GM23338 (cell line): ENCODE measurements at regions not wholly inside any gene's neighbourhood (a gene's known extent, or its start where the extent isn't known, plus 50 kb on each side); places are given as distances from the start of the nearest gene placed in this dataset.

Experiments
- ATAC-seq: fragments of 200-7000 bp; cut with Tn5 transposase; 3 replicates; pipeline ENCODE4 v1.9.1; 2020
- DNase-seq: peaks from one replicate; pipeline ENCODE4 v3.0.0-alpha.2; 2015; ENCODE audit warnings: low spot score
- H2AFZ ChIP-seq: fragments of 200-600 bp; sonication (generic); 2 replicates; pipeline ENCODE4 v1.8.0; 2016; ENCODE audit warnings: antibody characterized with exemption, mild to moderate bottlenecking, moderate library complexity
- H3F3A ChIP-seq: fragments of 200-600 bp; sonication (generic); replicated peaks from 2 replicates; pipeline ENCODE4 v1.8.0; 2017; ENCODE audit warnings: antibody characterized with exemption, mixed run types, low read depth
- H3K27ac ChIP-seq: fragments of 200-600 bp; sonication (generic); 2 replicates; pipeline ENCODE4 v1.6.1; 2016; ENCODE audit warnings: low read depth
- H3K27me3 ChIP-seq: fragments of 200-600 bp; sonication (generic); 2 replicates; pipeline ENCODE4 v1.8.0; 2016; ENCODE audit warnings: mild to moderate bottlenecking, mixed run types, moderate library complexity; ENCODE audit not compliant: insufficient read depth
- H3K36me3 ChIP-seq: fragments of 200-600 bp; sonication (generic); 2 replicates; pipeline ENCODE4 v1.8.0; 2016; ENCODE audit warnings: mild to moderate bottlenecking; ENCODE audit not compliant: insufficient read depth
- H3K4me1 ChIP-seq: fragments of 200-600 bp; sonication (generic); 2 replicates; pipeline ENCODE4 v1.8.0; 2016; ENCODE audit warnings: mild to moderate bottlenecking, moderate library complexity; ENCODE audit not compliant: insufficient read depth
- H3K4me2 ChIP-seq: fragments of 200-600 bp; sonication (generic); 2 replicates; pipeline ENCODE4 v1.7.1; 2017; ENCODE audit warnings: mixed run types
- H3K4me3 ChIP-seq: fragments of 200-600 bp; sonication (generic); 2 replicates; pipeline ENCODE4 v1.6.1; 2016; ENCODE audit warnings: mixed run types
- H3K79me2 ChIP-seq: fragments of 200-600 bp; sonication (generic); replicated peaks from 2 replicates; pipeline ENCODE4 v1.8.0; 2017; ENCODE audit warnings: mild to moderate bottlenecking; ENCODE audit not compliant: insufficient read depth
- H3K9me2 ChIP-seq: fragments of 200-600 bp; sonication (generic); 2 replicates; pipeline ENCODE4 v1.8.0; 2017; ENCODE audit not compliant: insufficient read depth
- H4K20me1 ChIP-seq: fragments of 200-600 bp; sonication (generic); replicated peaks from 2 replicates; pipeline ENCODE4 v1.8.0; 2017; ENCODE audit warnings: mild to moderate bottlenecking; ENCODE audit not compliant: insufficient read depth
- H3K27ac Mint-ChIP-seq: 2 replicates; pipeline ENCODE4 v1.8.0; 2020; ENCODE audit warnings: inconsistent platforms, mild to moderate bottlenecking, moderate library complexity, mixed read lengths
- H3K27me3 Mint-ChIP-seq: 3 replicates; pipeline ENCODE4 v1.8.0; 2022; ENCODE audit warnings: low read depth, mild to moderate bottlenecking, moderate library complexity, mixed read lengths, inconsistent platforms; ENCODE audit not compliant: insufficient read depth, poor library complexity
- H3K36me3 Mint-ChIP-seq: 3 replicates; pipeline ENCODE4 v1.8.0; 2021; ENCODE audit warnings: low read depth, mild to moderate bottlenecking, inconsistent platforms, moderate library complexity, mixed read lengths
- H3K4me1 Mint-ChIP-seq: 3 replicates; pipeline ENCODE4 v1.8.0; 2020; ENCODE audit warnings: mild to moderate bottlenecking, inconsistent platforms, mixed read lengths
- H3K4me3 Mint-ChIP-seq: 3 replicates; pipeline ENCODE4 v1.8.0; 2021; ENCODE audit warnings: moderate library complexity, mild to moderate bottlenecking, inconsistent platforms, mixed read lengths
- H3K9me3 Mint-ChIP-seq: 3 replicates; pipeline ENCODE4 v1.8.0; 2020; ENCODE audit warnings: moderate library complexity, mild to moderate bottlenecking, inconsistent platforms, mixed read lengths
- CREB1 ChIP-seq: fragments of 250-450 bp; sonication (Bioruptor Pico); IDR thresholded peaks from 2 replicates; pipeline ENCODE4 v1.5.0; 2020; ENCODE audit warnings: low read depth, mild to moderate bottlenecking, moderate library complexity
- EZH2 ChIP-seq: fragments of 200-600 bp; sonication (generic); IDR thresholded peaks from one replicate; pipeline ENCODE4 v1.8.0; 2017; ENCODE audit warnings: antibody characterized with exemption, mild to moderate bottlenecking, low read depth; ENCODE audit not compliant: unreplicated experiment
- EZH2phosphoT487 ChIP-seq: fragments of 200-600 bp; sonication (generic); IDR thresholded peaks from one replicate; pipeline ENCODE4 v1.8.1; 2018; ENCODE audit warnings: antibody characterized with exemption; ENCODE audit not compliant: unreplicated experiment
- JUNB ChIP-seq: IDR thresholded peaks from one replicate; pipeline ENCODE4 v1.6.1; 2016; ENCODE audit warnings: antibody characterized with exemption; ENCODE audit not compliant: unreplicated experiment
- NANOG ChIP-seq: IDR thresholded peaks from 2 replicates; pipeline ENCODE4 v1.6.1; 2016; ENCODE audit warnings: antibody characterized with exemption, borderline replicate concordance
- POLR2AphosphoS5 ChIP-seq: IDR thresholded peaks from 2 replicates; pipeline ENCODE4 v1.6.1; 2016; ENCODE audit warnings: antibody characterized with exemption, low read depth
- STAT1 ChIP-seq: IDR thresholded peaks from one replicate; pipeline ENCODE4 v1.6.1; 2016; ENCODE audit warnings: antibody characterized with exemption; ENCODE audit not compliant: unreplicated experiment
- ZNF114 ChIP-seq: fragments of 250-450 bp; sonication (Bioruptor Pico); IDR thresholded peaks from 2 replicates; pipeline ENCODE4 v1.5.0; 2020; ENCODE audit warnings: mild to moderate bottlenecking, moderate library complexity
- ZNF331 ChIP-seq: fragments of 250-450 bp; sonication (Bioruptor Pico); IDR thresholded peaks from 2 replicates; pipeline ENCODE4 v1.5.0; 2020; ENCODE audit warnings: low read depth, mild to moderate bottlenecking, moderate library complexity
- TF ChIP-seq, protein P1 (sequence below): IDR thresholded peaks from 2 replicates; pipeline ENCODE4 v1.6.1; 2016; ENCODE audit warnings: antibody characterized with exemption
- TF ChIP-seq, protein P2 (sequence below), 2 experiments: fragments of 200-600 bp in 1 of 2; sonication (generic) in 1 of 2; conservative IDR thresholded peaks; 2 replicates each; pipeline versions ENCODE4 v1.5.1 to v1.6.1; 2016 to 2017; ENCODE audit warnings: antibody characterized with exemption in 2 of 2, low read depth in 2 of 2, mild to moderate bottlenecking in 2 of 2, moderate library complexity in 1 of 2
- TF ChIP-seq, protein P3 (sequence below): IDR thresholded peaks from one replicate; pipeline ENCODE4 v1.6.1; 2018; ENCODE audit warnings: antibody characterized with exemption; ENCODE audit not compliant: unreplicated experiment
- TF ChIP-seq, protein P4 (sequence below): fragments of 250-450 bp; sonication (Bioruptor Pico); IDR thresholded peaks from 2 replicates; pipeline ENCODE4 v1.5.0; 2020; ENCODE audit warnings: mild to moderate bottlenecking, moderate library complexity

DNA sequence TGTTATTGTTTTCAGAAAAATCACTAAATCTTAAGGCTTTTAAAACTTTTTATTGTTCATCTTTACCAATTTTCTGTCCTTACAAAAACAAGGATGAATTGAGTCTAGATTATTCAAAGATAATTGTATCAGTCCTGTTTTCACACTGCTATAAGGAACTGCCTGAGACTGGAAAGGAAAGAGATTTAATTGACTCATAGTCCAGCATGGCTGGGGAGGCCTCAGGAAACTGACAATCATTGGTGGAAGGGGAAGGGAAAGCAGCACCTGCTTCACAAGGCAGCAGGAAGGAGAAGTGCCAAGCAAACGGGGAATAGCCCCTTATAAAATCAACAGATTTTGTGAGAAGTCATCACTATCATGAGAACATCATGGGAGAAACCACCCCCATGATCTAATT, 455.6 kb upstream of the ZP4 start:
- H3K9me3 Mint-ChIP-seq: no peaks in the 10 kb centered on the region
- Histone ChIP-seq H3K4me1 (no peaks in the 10 kb centered on the region), H3F3A (no peaks in the 10 kb centered on the region), H3K9me2 (peaks cover 3% of the 10 kb centered on the region; the same call in 1 of the 2 replicates), H4K20me1 (no peaks in the 10 kb centered on the region), H2AFZ (no peak overlapping the region), H3K36me3 (no peaks in the 10 kb centered on the region), H3K4me2 (no peak overlapping the region), H3K79me2 (no peaks in the 10 kb centered on the region), H3K27ac (no peak overlapping the region), H3K27me3 (no peaks in the 10 kb centered on the region), H3K4me3 (no peak overlapping the region)
- TF ChIP-seq EZH2 (no peak), POLR2AphosphoS5 (no peak), ZNF331 (CRISPR knock-in tag) (no peak), JUNB (no peak), EZH2phosphoT487 (no peak), ZNF114 (CRISPR knock-in tag) (no peak), NANOG (no peak), STAT1 (no peak), CREB1 (CRISPR knock-in tag) (no peak)
- TF ChIP-seq, protein P1, sequence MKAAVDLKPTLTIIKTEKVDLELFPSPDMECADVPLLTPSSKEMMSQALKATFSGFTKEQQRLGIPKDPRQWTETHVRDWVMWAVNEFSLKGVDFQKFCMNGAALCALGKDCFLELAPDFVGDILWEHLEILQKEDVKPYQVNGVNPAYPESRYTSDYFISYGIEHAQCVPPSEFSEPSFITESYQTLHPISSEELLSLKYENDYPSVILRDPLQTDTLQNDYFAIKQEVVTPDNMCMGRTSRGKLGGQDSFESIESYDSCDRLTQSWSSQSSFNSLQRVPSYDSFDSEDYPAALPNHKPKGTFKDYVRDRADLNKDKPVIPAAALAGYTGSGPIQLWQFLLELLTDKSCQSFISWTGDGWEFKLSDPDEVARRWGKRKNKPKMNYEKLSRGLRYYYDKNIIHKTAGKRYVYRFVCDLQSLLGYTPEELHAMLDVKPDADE: no peak
- TF ChIP-seq, protein P2, sequence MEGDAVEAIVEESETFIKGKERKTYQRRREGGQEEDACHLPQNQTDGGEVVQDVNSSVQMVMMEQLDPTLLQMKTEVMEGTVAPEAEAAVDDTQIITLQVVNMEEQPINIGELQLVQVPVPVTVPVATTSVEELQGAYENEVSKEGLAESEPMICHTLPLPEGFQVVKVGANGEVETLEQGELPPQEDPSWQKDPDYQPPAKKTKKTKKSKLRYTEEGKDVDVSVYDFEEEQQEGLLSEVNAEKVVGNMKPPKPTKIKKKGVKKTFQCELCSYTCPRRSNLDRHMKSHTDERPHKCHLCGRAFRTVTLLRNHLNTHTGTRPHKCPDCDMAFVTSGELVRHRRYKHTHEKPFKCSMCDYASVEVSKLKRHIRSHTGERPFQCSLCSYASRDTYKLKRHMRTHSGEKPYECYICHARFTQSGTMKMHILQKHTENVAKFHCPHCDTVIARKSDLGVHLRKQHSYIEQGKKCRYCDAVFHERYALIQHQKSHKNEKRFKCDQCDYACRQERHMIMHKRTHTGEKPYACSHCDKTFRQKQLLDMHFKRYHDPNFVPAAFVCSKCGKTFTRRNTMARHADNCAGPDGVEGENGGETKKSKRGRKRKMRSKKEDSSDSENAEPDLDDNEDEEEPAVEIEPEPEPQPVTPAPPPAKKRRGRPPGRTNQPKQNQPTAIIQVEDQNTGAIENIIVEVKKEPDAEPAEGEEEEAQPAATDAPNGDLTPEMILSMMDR (conservative IDR thresholded peaks at IDR 0.05; ENCODE audit: low read depth in 2 of 2): no peak
- TF ChIP-seq, protein P3, sequence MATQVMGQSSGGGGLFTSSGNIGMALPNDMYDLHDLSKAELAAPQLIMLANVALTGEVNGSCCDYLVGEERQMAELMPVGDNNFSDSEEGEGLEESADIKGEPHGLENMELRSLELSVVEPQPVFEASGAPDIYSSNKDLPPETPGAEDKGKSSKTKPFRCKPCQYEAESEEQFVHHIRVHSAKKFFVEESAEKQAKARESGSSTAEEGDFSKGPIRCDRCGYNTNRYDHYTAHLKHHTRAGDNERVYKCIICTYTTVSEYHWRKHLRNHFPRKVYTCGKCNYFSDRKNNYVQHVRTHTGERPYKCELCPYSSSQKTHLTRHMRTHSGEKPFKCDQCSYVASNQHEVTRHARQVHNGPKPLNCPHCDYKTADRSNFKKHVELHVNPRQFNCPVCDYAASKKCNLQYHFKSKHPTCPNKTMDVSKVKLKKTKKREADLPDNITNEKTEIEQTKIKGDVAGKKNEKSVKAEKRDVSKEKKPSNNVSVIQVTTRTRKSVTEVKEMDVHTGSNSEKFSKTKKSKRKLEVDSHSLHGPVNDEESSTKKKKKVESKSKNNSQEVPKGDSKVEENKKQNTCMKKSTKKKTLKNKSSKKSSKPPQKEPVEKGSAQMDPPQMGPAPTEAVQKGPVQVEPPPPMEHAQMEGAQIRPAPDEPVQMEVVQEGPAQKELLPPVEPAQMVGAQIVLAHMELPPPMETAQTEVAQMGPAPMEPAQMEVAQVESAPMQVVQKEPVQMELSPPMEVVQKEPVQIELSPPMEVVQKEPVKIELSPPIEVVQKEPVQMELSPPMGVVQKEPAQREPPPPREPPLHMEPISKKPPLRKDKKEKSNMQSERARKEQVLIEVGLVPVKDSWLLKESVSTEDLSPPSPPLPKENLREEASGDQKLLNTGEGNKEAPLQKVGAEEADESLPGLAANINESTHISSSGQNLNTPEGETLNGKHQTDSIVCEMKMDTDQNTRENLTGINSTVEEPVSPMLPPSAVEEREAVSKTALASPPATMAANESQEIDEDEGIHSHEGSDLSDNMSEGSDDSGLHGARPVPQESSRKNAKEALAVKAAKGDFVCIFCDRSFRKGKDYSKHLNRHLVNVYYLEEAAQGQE: no peak
- TF ChIP-seq, protein P4, sequence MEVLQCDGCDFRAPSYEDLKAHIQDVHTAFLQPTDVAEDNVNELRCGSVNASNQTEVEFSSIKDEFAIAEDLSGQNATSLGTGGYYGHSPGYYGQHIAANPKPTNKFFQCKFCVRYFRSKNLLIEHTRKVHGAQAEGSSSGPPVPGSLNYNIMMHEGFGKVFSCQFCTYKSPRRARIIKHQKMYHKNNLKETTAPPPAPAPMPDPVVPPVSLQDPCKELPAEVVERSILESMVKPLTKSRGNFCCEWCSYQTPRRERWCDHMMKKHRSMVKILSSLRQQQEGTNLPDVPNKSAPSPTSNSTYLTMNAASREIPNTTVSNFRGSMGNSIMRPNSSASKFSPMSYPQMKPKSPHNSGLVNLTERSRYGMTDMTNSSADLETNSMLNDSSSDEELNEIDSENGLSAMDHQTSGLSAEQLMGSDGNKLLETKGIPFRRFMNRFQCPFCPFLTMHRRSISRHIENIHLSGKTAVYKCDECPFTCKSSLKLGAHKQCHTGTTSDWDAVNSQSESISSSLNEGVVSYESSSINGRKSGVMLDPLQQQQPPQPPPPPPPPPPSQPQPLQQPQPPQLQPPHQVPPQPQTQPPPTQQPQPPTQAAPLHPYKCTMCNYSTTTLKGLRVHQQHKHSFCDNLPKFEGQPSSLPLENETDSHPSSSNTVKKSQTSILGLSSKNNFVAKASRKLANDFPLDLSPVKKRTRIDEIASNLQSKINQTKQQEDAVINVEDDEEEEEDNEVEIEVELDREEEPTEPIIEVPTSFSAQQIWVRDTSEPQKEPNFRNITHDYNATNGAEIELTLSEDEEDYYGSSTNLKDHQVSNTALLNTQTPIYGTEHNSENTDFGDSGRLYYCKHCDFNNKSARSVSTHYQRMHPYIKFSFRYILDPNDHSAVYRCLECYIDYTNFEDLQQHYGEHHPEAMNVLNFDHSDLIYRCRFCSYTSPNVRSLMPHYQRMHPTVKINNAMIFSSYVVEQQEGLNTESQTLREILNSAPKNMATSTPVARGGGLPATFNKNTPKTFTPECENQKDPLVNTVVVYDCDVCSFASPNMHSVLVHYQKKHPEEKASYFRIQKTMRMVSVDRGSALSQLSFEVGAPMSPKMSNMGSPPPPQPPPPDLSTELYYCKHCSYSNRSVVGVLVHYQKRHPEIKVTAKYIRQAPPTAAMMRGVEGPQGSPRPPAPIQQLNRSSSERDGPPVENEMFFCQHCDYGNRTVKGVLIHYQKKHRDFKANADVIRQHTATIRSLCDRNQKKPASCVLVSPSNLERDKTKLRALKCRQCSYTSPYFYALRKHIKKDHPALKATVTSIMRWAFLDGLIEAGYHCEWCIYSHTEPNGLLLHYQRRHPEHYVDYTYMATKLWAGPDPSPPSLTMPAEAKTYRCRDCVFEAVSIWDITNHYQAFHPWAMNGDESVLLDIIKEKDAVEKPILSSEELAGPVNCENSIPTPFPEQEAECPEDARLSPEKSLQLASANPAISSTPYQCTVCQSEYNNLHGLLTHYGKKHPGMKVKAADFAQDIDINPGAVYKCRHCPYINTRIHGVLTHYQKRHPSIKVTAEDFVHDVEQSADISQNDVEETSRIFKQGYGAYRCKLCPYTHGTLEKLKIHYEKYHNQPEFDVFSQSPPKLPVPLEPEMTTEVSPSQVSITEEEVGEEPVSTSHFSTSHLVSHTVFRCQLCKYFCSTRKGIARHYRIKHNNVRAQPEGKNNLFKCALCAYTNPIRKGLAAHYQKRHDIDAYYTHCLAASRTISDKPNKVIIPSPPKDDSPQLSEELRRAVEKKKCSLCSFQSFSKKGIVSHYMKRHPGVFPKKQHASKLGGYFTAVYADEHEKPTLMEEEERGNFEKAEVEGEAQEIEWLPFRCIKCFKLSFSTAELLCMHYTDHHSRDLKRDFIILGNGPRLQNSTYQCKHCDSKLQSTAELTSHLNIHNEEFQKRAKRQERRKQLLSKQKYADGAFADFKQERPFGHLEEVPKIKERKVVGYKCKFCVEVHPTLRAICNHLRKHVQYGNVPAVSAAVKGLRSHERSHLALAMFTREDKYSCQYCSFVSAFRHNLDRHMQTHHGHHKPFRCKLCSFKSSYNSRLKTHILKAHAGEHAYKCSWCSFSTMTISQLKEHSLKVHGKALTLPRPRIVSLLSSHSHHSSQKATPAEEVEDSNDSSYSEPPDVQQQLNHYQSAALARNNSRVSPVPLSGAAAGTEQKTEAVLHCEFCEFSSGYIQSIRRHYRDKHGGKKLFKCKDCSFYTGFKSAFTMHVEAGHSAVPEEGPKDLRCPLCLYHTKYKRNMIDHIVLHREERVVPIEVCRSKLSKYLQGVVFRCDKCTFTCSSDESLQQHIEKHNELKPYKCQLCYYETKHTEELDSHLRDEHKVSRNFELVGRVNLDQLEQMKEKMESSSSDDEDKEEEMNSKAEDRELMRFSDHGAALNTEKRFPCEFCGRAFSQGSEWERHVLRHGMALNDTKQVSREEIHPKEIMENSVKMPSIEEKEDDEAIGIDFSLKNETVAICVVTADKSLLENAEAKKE (CRISPR knock-in tag): no peak
- H3K27me3 Mint-ChIP-seq: no peaks in the 10 kb centered on the region
- no peak overlapping the region for H3K27ac Mint-ChIP-seq
- no peak overlapping the region for H3K4me3 Mint-ChIP-seq
- H3K4me1 Mint-ChIP-seq: no peaks in the 10 kb centered on the region
- DNase-seq: no peak
- no peak for ATAC-seq
- no peaks in the 10 kb centered on the region; the same call in 2 of the 3 replicates for H3K36me3 Mint-ChIP-seq
